Right lobe of liver (tissue), 6 donors: ENCODE measurements at regions not wholly inside any gene's neighbourhood (a gene's known extent, or its start where the extent isn't known, plus 50 kb on each side); places are given as distances from the start of the nearest gene placed in this dataset.

ENCODE experiments used
- ATAC-seq, 4 donors: fragments of 200-7000 bp; cut with Tn5 transposase; one replicate each; pipeline ENCODE4 v1.9.1; 2020; ENCODE audit warnings: mild to moderate bottlenecking in 4 of 4, moderate library complexity in 4 of 4
- DNase-seq, 3 donors: peaks; one replicate each; pipeline ENCODE4 v3.0.0-alpha.2; 2020
- H3K27ac ChIP-seq, 3 donors: fragments of 200-600 bp; one replicate each; pipeline ENCODE4 v1.8.0; 2022
- H3K27me3 ChIP-seq, 2 donors: fragments of 200-600 bp; one replicate each; pipeline ENCODE4 v1.8.0; 2022
- H3K36me3 ChIP-seq, 4 donors: fragments of 200-600 bp; sonication (generic) in 1 of 4; one replicate each; pipeline versions ENCODE4 v1.5.1 to v1.8.0; 2017 to 2022; ENCODE audit warnings: control low read depth in 1 of 4
- H3K4me1 ChIP-seq, 4 donors: fragments of 200-600 bp; sonication (generic) in 1 of 4; one replicate each; pipeline versions ENCODE4 v1.5.1 to v1.8.0; 2017 to 2022; ENCODE audit warnings: control low read depth in 1 of 4
- H3K4me3 ChIP-seq, 3 donors: fragments of 200-600 bp; one replicate each; pipeline ENCODE4 v1.8.0; 2022
- H3K9me3 ChIP-seq, 4 donors: fragments of 200-600 bp; sonication (generic) in 1 of 4; one replicate each; pipeline versions ENCODE4 v1.5.1 to v1.8.0; 2017 to 2022; ENCODE audit warnings: control low read depth in 1 of 4
- CTCF ChIP-seq, 4 donors: fragments of 200-600 bp in 3 of 4; fragments of 450-650 bp in 1 of 4; IDR thresholded peaks; one replicate each; pipeline versions ENCODE4 v1.5.1 to v1.8.0; 2016 to 2022; ENCODE audit warnings: antibody characterized with exemption in 4 of 4, mild to moderate bottlenecking in 2 of 4
- POLR2A ChIP-seq: fragments of 450-650 bp; IDR thresholded peaks from one replicate; pipeline ENCODE4 v1.6.1; 2017; ENCODE audit warnings: antibody characterized with exemption, mild to moderate bottlenecking
- WGBS: methylation state at CpG from one replicate; pipeline ENCODE4 v1.1.6; 2018; ENCODE audit warnings: low coverage, low lambda C conversion rate; ENCODE audit not compliant: insufficient coverage; ENCODE audit errors: missing lambda C conversion rate; 5-methylcytosine and 5-hydroxymethylcytosine counted together
- intact Hi-C, 2 donors: fragments of 100-400 bp; cut with DNase I; formaldehyde crosslinking; loops; one replicate each; pipeline versions ENCODE4 v1.11.2 to v1.14.1; 2022
- donor health status: DM: no; HTN: yes; CAD: no.
- donor health status: DM: no; HTN: no; CAD: no.
- donor health status: DM: no; HTN: no; CAD: no.
- donor health status: DM: no; HTN: yes; CAD: no.
- donor health status: DM: no; HTN: yes; CAD: no.

GRCh38 chr12:66837311-66837627, 158.4 kb upstream of the GRIP1 start:
- TF ChIP-seq CTCF (IDR thresholded peaks at IDR 0.05) (no peak), POLR2A (no peak)
- H3K27ac ChIP-seq, result no peak overlapping the region
- ATAC-seq (no peak), DNase-seq (no peak)
- H3K9me3 ChIP-seq, result no peaks in the 10 kb centered on the region
- H3K4me1 ChIP-seq, result no peaks in the 10 kb centered on the region
- intact Hi-C loops, result no loop called here
- WGBS, result 56% methylated on average over 1 of the region's 1 CpG
- H3K36me3 ChIP-seq, result no peaks in the 10 kb centered on the region
- no peaks in the 10 kb centered on the region for H3K27me3 ChIP-seq
- no peak overlapping the region for H3K4me3 ChIP-seq

GRCh38 chr12:66838366-66838765, 159.5 kb upstream of the GRIP1 start:
- WGBS, result 65% methylated on average over 4 of the region's 4 CpGs
- Histone ChIP-seq H3K9me3 (no peaks in the 10 kb centered on the region), H3K27ac (no peak overlapping the region), H3K27me3 (no peaks in the 10 kb centered on the region), H3K4me1 (no peaks in the 10 kb centered on the region), H3K36me3 (no peaks in the 10 kb centered on the region), H3K4me3 (no peak overlapping the region)
- ATAC-seq, result no peak
- DNase-seq, result no peak
- intact Hi-C loops, result no loop called here
- TF ChIP-seq CTCF (IDR thresholded peaks at IDR 0.05) (no peak), POLR2A (no peak)

GRCh38 chr12:66848967-66849366, 170.1 kb upstream of the GRIP1 start:
- H3K36me3 ChIP-seq, result no peaks in the 10 kb centered on the region
- DNase-seq (no peak), ATAC-seq (no peak)
- H3K9me3 ChIP-seq, result no peaks in the 10 kb centered on the region
- H3K27me3 ChIP-seq, result no peaks in the 10 kb centered on the region
- 83% methylated on average over 2 of the region's 2 CpGs for WGBS
- intact Hi-C loops, result no loop called here
- H3K27ac ChIP-seq, result no peak overlapping the region
- H3K4me1 ChIP-seq, result no peaks in the 10 kb centered on the region
- H3K4me3 ChIP-seq, result no peak overlapping the region
- no peak for TF ChIP-seq POLR2A
- no peak for TF ChIP-seq CTCF (IDR thresholded peaks at IDR 0.05)

- Histone ChIP-seq H3K4me1 (no peaks in the 10 kb centered on the region), H3K27me3 (no peaks in the 10 kb centered on the region), H3K27ac (no peak overlapping the region), H3K9me3 (no peaks in the 10 kb centered on the region), H3K36me3 (no peaks in the 10 kb centered on the region), H3K4me3 (no peak overlapping the region)
- TF ChIP-seq CTCF (IDR thresholded peaks at IDR 0.05) (no peak), POLR2A (no peak)
- 36% methylated on average over 5 of the region's 5 CpGs for WGBS
- intact Hi-C loops, result no loop called here
- ATAC-seq, result no peak
- DNase-seq, result no peak
These were observed 172.3 kb upstream of the GRIP1 start for GRCh38 chr12:66851134-66851533.

GRCh38 chr12:66852091-66852490, 173.2 kb upstream of the GRIP1 start:
- ATAC-seq (no peak), DNase-seq (no peak)
- no peak overlapping the region for H3K4me3 ChIP-seq
- WGBS, result 16% methylated on average over 2 of the region's 2 CpGs
- H3K27ac ChIP-seq, result no peak overlapping the region
- no peaks in the 10 kb centered on the region for H3K4me1 ChIP-seq
- no peaks in the 10 kb centered on the region for H3K9me3 ChIP-seq
- no peak for TF ChIP-seq POLR2A
- TF ChIP-seq CTCF (IDR thresholded peaks at IDR 0.05), result no peak
- intact Hi-C loops, result no loop called here
- H3K27me3 ChIP-seq, result no peaks in the 10 kb centered on the region
- H3K36me3 ChIP-seq, result no peaks in the 10 kb centered on the region
